Loucy (cell line): ENCODE measurements at regions not wholly inside any gene's neighbourhood (a gene's known extent, or its start where the extent isn't known, plus 50 kb on each side); places are given as distances from the start of the nearest gene placed in this dataset.

Source experiments
- H2AFZ ChIP-seq: fragments of 200-600 bp; sonication (generic); 2 replicates; pipeline ENCODE4 v1.6.0; 2016; ENCODE audit warnings: antibody characterized with exemption, mild to moderate bottlenecking, low read length, moderate library complexity
- H3F3A ChIP-seq: fragments of 200-600 bp; 2 replicates; pipeline ENCODE4 v1.6.0; 2016; ENCODE audit warnings: antibody characterized with exemption, low read depth, mild to moderate bottlenecking
- H3K27me3 ChIP-seq: fragments of 200-600 bp; sonication (generic); 2 replicates; pipeline ENCODE4 v1.6.1; 2014; ENCODE audit warnings: low read length, mild to moderate bottlenecking; ENCODE audit not compliant: insufficient read depth, poor library complexity, severe bottlenecking
- H3K36me3 ChIP-seq: fragments of 200-600 bp; sonication (generic); 2 replicates; pipeline ENCODE4 v1.6.1; 2016; ENCODE audit warnings: low read length; ENCODE audit not compliant: insufficient read depth
- H3K4me1 ChIP-seq: fragments of 200-600 bp; sonication (generic); 2 replicates; pipeline ENCODE4 v1.5.1; 2014; ENCODE audit warnings: low read length, mild to moderate bottlenecking; ENCODE audit not compliant: insufficient read depth, poor library complexity, severe bottlenecking
- H3K4me2 ChIP-seq: fragments of 200-600 bp; sonication (generic); 2 replicates; pipeline ENCODE4 v1.6.0; 2014; ENCODE audit warnings: antibody characterized with exemption, low read length, low read depth, mild to moderate bottlenecking; ENCODE audit not compliant: poor library complexity, severe bottlenecking
- H3K4me3 ChIP-seq: fragments of 200-600 bp; sonication (generic); 2 replicates; pipeline ENCODE4 v1.5.1; 2014; ENCODE audit warnings: low read length, mild to moderate bottlenecking, mixed read lengths; ENCODE audit not compliant: poor library complexity, severe bottlenecking
- H3K79me2 ChIP-seq: fragments of 200-600 bp; sonication (generic); 2 replicates; pipeline ENCODE4 v1.6.1; 2014; ENCODE audit warnings: low read length; ENCODE audit not compliant: insufficient read depth
- H3K9ac ChIP-seq: fragments of 200-600 bp; sonication (generic); 2 replicates; pipeline ENCODE4 v1.6.0; 2014; ENCODE audit warnings: mild to moderate bottlenecking, low read depth, low read length, moderate library complexity; ENCODE audit not compliant: poor library complexity, severe bottlenecking
- H3K9me2 ChIP-seq: fragments of 200-600 bp; sonication (generic); replicated peaks from 2 replicates; pipeline ENCODE4 v1.6.1; 2016; ENCODE audit warnings: low read depth, low read length, mixed read lengths
- H3K9me3 ChIP-seq: fragments of 200-600 bp; sonication (generic); 2 replicates; pipeline ENCODE4 v1.6.1; 2014; ENCODE audit warnings: mild to moderate bottlenecking, antibody characterized with exemption, low read length, low read depth; ENCODE audit not compliant: insufficient read depth
- H4K20me1 ChIP-seq: fragments of 200-600 bp; sonication (generic); 2 replicates; pipeline ENCODE4 v1.6.0; 2014; ENCODE audit warnings: antibody characterized with exemption, low read length, mild to moderate bottlenecking; ENCODE audit not compliant: insufficient read depth, poor library complexity, severe bottlenecking
- CTCF ChIP-seq: fragments of 200-600 bp; sonication (generic); conservative IDR thresholded peaks from 2 replicates; pipeline ENCODE4 v1.5.1; 2014; ENCODE audit warnings: mild to moderate bottlenecking, antibody characterized with exemption, low read length
- EZH2phosphoT487 ChIP-seq: fragments of 200-600 bp; IDR thresholded peaks from 2 replicates; pipeline ENCODE4 v1.6.1; 2018; ENCODE audit warnings: antibody characterized with exemption, mild to moderate bottlenecking, moderate library complexity, borderline replicate concordance

GRCh38 chr21:38894899-38895298, 89.2 kb downstream of the ETS2 start:
- Histone ChIP-seq H2AFZ (no peak overlapping the region), H3K36me3 (no peaks in the 10 kb centered on the region), H3K4me3 (no peak overlapping the region), H3K4me2 (no peak overlapping the region), H3K9ac (no peak overlapping the region), H3K9me3 (no peaks in the 10 kb centered on the region), H3K79me2 (no peaks in the 10 kb centered on the region), H3K27me3 (no peaks in the 10 kb centered on the region), H3K9me2 (no peaks in the 10 kb centered on the region), H4K20me1 (no peaks in the 10 kb centered on the region), H3K4me1 (no peaks in the 10 kb centered on the region), H3F3A (no peaks in the 10 kb centered on the region)
- TF ChIP-seq CTCF (no peak), EZH2phosphoT487 (no peak)

GRCh38 chr21:38888991-38889561, 83.3 kb downstream of the ETS2 start:
- no peak overlapping the region for H2AFZ ChIP-seq
- no peaks in the 10 kb centered on the region for H3K79me2 ChIP-seq
- H3F3A ChIP-seq = no peaks in the 10 kb centered on the region

GRCh38 chr21:38887749-38888148, 82.0 kb downstream of the ETS2 start:
- no peaks in the 10 kb centered on the region for H3F3A ChIP-seq
- H3K9me3 ChIP-seq = 0 out of 2 replicates have a peak, but pooled peaks cover 4% of the 10 kb centered on the region
- no peaks in the 10 kb centered on the region for H3K4me1 ChIP-seq
- TF ChIP-seq CTCF (no peak), EZH2phosphoT487 (no peak)
- no peak overlapping the region for H3K4me3 ChIP-seq
- H3K4me2 ChIP-seq = no peak overlapping the region
- no peaks in the 10 kb centered on the region for H3K36me3 ChIP-seq
- H3K27me3 ChIP-seq = no peaks in the 10 kb centered on the region
- no peaks in the 10 kb centered on the region for H3K79me2 ChIP-seq
- H3K9me2 ChIP-seq = no peaks in the 10 kb centered on the region
- no peak overlapping the region for H3K9ac ChIP-seq
- H2AFZ ChIP-seq = no peak overlapping the region
- no peaks in the 10 kb centered on the region for H4K20me1 ChIP-seq

More at GRCh38 chr21:38888991-38889561, 83.3 kb downstream of the ETS2 start:
- no peak overlapping the region for H3K9ac ChIP-seq
- no peak overlapping the region for H3K4me2 ChIP-seq
- H3K9me2 ChIP-seq = no peaks in the 10 kb centered on the region
- no peaks in the 10 kb centered on the region for H3K4me1 ChIP-seq
- H4K20me1 ChIP-seq = no peaks in the 10 kb centered on the region
- H3K9me3 ChIP-seq = 0 out of 2 replicates have a peak, but pooled peaks cover 4% of the 10 kb centered on the region
- H3K36me3 ChIP-seq = no peaks in the 10 kb centered on the region
- no peak overlapping the region for H3K4me3 ChIP-seq
- TF ChIP-seq EZH2phosphoT487 (no peak), CTCF (no peak)
- no peaks in the 10 kb centered on the region for H3K27me3 ChIP-seq
